Smooth muscle cell (in vitro differentiated cells): ENCODE measurements at regions not wholly inside any gene's neighbourhood (a gene's known extent, or its start where the extent isn't known, plus 50 kb on each side); places are given as distances from the start of the nearest gene placed in this dataset.

Source experiments
- DNase-seq: peaks from one replicate; lab custom pipeline; 2025; ENCODE audit not compliant: unreplicated experiment; lab: John Stamatoyannopoulos, UW
- H2AFZ ChIP-seq: fragments of 200-600 bp; sonication (generic); 2 replicates; pipeline ENCODE4 v1.6.0; 2016; ENCODE audit warnings: antibody characterized with exemption, low read depth, mild to moderate bottlenecking
- H3F3A ChIP-seq: fragments of 200-600 bp; sonication (generic); 2 replicates; pipeline ENCODE4 v1.6.0; 2017; ENCODE audit warnings: antibody characterized with exemption, low read depth
- H3K27ac ChIP-seq: fragments of 200-600 bp; sonication (generic); 2 replicates; pipeline ENCODE4 v1.5.1; 2016; ENCODE audit warnings: low read depth, mild to moderate bottlenecking
- H3K27me3 ChIP-seq: fragments of 200-600 bp; sonication (generic); 2 replicates; pipeline ENCODE4 v1.6.1; 2016; ENCODE audit warnings: low read depth, mild to moderate bottlenecking
- H3K36me3 ChIP-seq: fragments of 200-600 bp; sonication (generic); 2 replicates; pipeline ENCODE4 v1.5.1; 2016; ENCODE audit warnings: low read depth
- H3K4me1 ChIP-seq: fragments of 200-600 bp; sonication (generic); 2 replicates; pipeline ENCODE4 v1.5.1; 2016; ENCODE audit warnings: low read depth
- H3K4me2 ChIP-seq: fragments of 200-600 bp; sonication (generic); 2 replicates; pipeline ENCODE4 v1.6.0; 2016; ENCODE audit warnings: mild to moderate bottlenecking
- H3K4me3 ChIP-seq: fragments of 200-600 bp; sonication (generic); 2 replicates; pipeline ENCODE4 v1.5.1; 2016; ENCODE audit warnings: mild to moderate bottlenecking
- H3K79me2 ChIP-seq: fragments of 200-600 bp; sonication (generic); 2 replicates; pipeline ENCODE4 v1.6.0; 2016; ENCODE audit warnings: low read depth, mild to moderate bottlenecking
- H3K9ac ChIP-seq: fragments of 200-600 bp; sonication (generic); 2 replicates; pipeline ENCODE4 v1.6.0; 2016; ENCODE audit warnings: low read depth
- H3K9me3 ChIP-seq: fragments of 200-600 bp; sonication (generic); replicated peaks from 2 replicates; pipeline ENCODE4 v1.5.1; 2016; ENCODE audit warnings: low read depth
- H4K20me1 ChIP-seq: fragments of 200-600 bp; sonication (generic); 2 replicates; pipeline ENCODE4 v1.6.0; 2016; ENCODE audit warnings: low read depth
- WGBS: methylation state at CpG from one replicate; pipeline ENCODE4 v1.1.7; 2016; ENCODE audit warnings: low lambda C conversion rate; 5-methylcytosine and 5-hydroxymethylcytosine counted together
- TF ChIP-seq, protein P1 (sequence below): fragments of 200-600 bp; sonication (generic); IDR thresholded peaks from 2 replicates; pipeline ENCODE4 v1.5.1; 2017; ENCODE audit warnings: borderline replicate concordance, mild to moderate bottlenecking, antibody characterized with exemption; ENCODE audit not compliant: insufficient read depth, poor library complexity, severe bottlenecking

DNA sequence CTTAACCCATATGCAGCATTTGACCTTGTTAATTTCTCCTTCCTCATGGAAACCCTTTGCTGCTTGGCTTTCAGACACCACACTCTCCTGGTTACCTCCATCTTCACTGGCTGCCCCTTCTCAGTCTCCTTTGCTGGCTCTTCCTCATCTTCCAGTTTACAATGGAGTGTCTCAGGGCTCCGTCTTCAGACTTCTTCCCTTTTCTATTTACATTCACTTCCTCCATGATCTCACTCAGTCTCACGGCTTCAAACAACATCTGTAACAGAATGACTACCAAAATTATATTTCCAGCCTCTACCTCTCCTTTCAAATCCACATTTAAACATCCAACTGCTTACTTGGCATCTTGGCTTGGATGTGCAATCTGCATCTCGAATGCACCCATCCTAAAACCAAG lies 140.4 kb downstream of the DKK1 start:
- no peak overlapping the region for H2AFZ ChIP-seq

DNA sequence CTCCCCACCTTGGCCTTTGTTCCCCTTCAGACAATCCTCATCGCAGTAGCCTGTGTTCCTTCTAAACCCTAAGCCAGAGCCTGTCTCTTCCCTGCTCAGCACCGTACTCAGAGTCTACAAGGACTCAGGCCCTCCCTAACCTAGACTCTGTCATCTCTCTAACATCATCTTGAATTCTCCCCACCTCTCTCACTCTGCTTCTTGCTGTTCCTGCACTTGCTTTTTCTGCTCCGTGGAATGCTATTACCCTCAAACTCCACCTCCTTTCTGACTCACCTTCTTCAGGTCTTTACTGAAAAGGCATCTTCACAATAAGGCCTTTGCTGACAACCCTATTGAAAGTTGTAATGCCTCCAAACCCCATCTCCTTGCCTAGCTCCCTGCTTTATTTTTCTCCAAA lies 141.0 kb downstream of the DKK1 start:
- Histone ChIP-seq H3K79me2 (no peaks in the 10 kb centered on the region), H3K4me3 (no peak overlapping the region), H4K20me1 (no peaks in the 10 kb centered on the region), H2AFZ (no peak overlapping the region), H3K27ac (no peak overlapping the region), H3F3A (no peaks in the 10 kb centered on the region), H3K27me3 (no peaks in the 10 kb centered on the region), H3K4me2 (no peak overlapping the region), H3K9ac (no peak overlapping the region), H3K9me3 (no peaks in the 10 kb centered on the region), H3K36me3 (no peaks in the 10 kb centered on the region), H3K4me1 (peaks cover 23% of the 10 kb centered on the region)
- no peak for DNase-seq
- TF ChIP-seq, protein P1, sequence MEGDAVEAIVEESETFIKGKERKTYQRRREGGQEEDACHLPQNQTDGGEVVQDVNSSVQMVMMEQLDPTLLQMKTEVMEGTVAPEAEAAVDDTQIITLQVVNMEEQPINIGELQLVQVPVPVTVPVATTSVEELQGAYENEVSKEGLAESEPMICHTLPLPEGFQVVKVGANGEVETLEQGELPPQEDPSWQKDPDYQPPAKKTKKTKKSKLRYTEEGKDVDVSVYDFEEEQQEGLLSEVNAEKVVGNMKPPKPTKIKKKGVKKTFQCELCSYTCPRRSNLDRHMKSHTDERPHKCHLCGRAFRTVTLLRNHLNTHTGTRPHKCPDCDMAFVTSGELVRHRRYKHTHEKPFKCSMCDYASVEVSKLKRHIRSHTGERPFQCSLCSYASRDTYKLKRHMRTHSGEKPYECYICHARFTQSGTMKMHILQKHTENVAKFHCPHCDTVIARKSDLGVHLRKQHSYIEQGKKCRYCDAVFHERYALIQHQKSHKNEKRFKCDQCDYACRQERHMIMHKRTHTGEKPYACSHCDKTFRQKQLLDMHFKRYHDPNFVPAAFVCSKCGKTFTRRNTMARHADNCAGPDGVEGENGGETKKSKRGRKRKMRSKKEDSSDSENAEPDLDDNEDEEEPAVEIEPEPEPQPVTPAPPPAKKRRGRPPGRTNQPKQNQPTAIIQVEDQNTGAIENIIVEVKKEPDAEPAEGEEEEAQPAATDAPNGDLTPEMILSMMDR: no peak
- WGBS: 52% methylated on average over 3 of the region's 3 CpGs

More for the DNA sequence above, 140.4 kb downstream of the DKK1 start:
- TF ChIP-seq, protein P1: no peak
- Histone ChIP-seq H4K20me1 (no peaks in the 10 kb centered on the region), H3K4me2 (no peak overlapping the region), H3K4me1 (peaks cover 23% of the 10 kb centered on the region), H3K36me3 (no peaks in the 10 kb centered on the region), H3F3A (no peaks in the 10 kb centered on the region), H3K79me2 (no peaks in the 10 kb centered on the region), H3K9ac (no peak overlapping the region), H3K27ac (no peak overlapping the region), H3K9me3 (no peaks in the 10 kb centered on the region), H3K4me3 (no peak overlapping the region), H3K27me3 (no peaks in the 10 kb centered on the region)
- no peak for DNase-seq
- WGBS: 86% methylated on average over 3 of the region's 3 CpGs

DNA sequence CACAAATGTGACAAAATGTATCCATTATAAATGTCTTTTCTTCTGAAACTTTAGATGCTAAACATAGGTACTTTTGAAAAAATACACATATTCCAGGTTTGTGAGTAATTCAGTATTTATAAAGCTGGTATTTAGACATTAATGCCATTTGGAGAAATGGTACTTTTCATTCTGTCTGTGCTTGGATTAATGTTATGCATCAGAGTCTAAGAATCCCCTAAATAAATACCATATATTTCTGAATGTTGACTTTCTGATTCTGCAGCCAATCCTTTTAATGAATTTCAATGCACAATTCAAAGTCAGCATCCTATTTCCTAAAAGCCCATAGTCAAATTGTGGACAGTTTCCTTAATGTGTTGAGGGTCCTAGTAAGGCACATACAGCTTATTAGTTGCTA lies 145.0 kb downstream of the DKK1 start:
- Histone ChIP-seq H3K4me2 (peak overlapping the region; percentile 6), H3K4me3 (no peak overlapping the region), H3K27ac (peak overlapping the region; percentile 8), H3F3A (no peaks in the 10 kb centered on the region), H3K36me3 (no peaks in the 10 kb centered on the region), H4K20me1 (no peaks in the 10 kb centered on the region), H3K9me3 (no peaks in the 10 kb centered on the region), H3K27me3 (no peaks in the 10 kb centered on the region), H3K9ac (no peak overlapping the region), H3K79me2 (no peaks in the 10 kb centered on the region), H2AFZ (no peak overlapping the region), H3K4me1 (no peaks in the 10 kb centered on the region)
- no peak for DNase-seq
- TF ChIP-seq, protein P1: no peak

DNA sequence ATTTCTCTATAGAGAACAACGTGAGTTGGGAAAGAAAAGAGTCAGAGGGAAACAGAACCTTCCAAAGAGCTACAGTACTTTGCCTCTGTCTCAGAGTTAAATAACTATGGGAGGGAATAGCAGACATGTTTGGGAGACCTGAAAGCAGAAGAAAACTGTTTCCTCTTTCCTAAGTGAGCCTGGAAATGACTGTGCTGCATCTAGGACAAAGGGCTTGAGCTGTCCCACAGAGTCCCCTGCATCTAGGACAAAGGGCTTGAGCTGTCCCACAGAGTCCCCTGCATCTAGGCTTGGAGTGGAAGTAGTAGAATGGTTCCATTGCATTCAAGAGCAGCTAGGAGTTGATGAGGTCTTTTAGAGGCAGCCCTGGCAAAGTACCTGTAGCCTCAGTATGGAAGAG lies 149.7 kb downstream of the DKK1 start:
- Histone ChIP-seq H3K27me3 (no peaks in the 10 kb centered on the region), H3K27ac (no peak overlapping the region), H3F3A (no peaks in the 10 kb centered on the region), H3K4me1 (no peaks in the 10 kb centered on the region), H3K4me2 (no peak overlapping the region), H3K36me3 (no peaks in the 10 kb centered on the region), H3K79me2 (no peaks in the 10 kb centered on the region), H3K4me3 (no peak overlapping the region), H4K20me1 (no peaks in the 10 kb centered on the region), H3K9me3 (no peaks in the 10 kb centered on the region), H3K9ac (no peak overlapping the region), H2AFZ (no peak overlapping the region)
- TF ChIP-seq, protein P1: no peak
- no peak for DNase-seq
- WGBS: 67% methylated on average over 1 of the region's 1 CpG
